ENCODE measurements at regions not wholly inside any gene's neighbourhood (a gene's known extent, or its start where the extent isn't known, plus 50 kb on each side); places are given as distances from the start of the nearest gene placed in this dataset.

- peaks cover 44% of the 10 kb centered on the region for H3K4me1 Mint-ChIP-seq
- DNase-seq, result no peak
- no peak overlapping the region for H3K4me3 Mint-ChIP-seq
- no peak for ATAC-seq
- H3K9me3 Mint-ChIP-seq, result no peaks in the 10 kb centered on the region
- H3K27me3 Mint-ChIP-seq, result no peaks in the 10 kb centered on the region
- no peak overlapping the region for H3K27ac Mint-ChIP-seq
Measured at GRCh38 chr22:46075764-46076531, 74.4 kb upstream of the PPARA start.

GRCh38 chr22:46076651-46077339 is 73.5 kb upstream of the PPARA start:
- no peak overlapping the region for H3K4me3 Mint-ChIP-seq
- no peak for ATAC-seq
- no peaks in the 10 kb centered on the region for H3K9me3 Mint-ChIP-seq
- no peak for DNase-seq
- H3K4me1 Mint-ChIP-seq, result peaks cover 44% of the 10 kb centered on the region
- no peaks in the 10 kb centered on the region for H3K27me3 Mint-ChIP-seq
- no peak overlapping the region for H3K27ac Mint-ChIP-seq

GRCh38 chr22:46077669-46078099 is 72.6 kb upstream of the PPARA start:
- ATAC-seq (no peak), DNase-seq (no peak)
- Mint-ChIP-seq H3K4me3 (no peak overlapping the region), H3K27ac (no peak overlapping the region), H3K9me3 (no peaks in the 10 kb centered on the region), H3K4me1 (peaks cover 38% of the 10 kb centered on the region), H3K27me3 (no peaks in the 10 kb centered on the region)

GRCh38 chr22:46078241-46079092 is 71.9 kb upstream of the PPARA start:
- H3K27me3 Mint-ChIP-seq, result no peaks in the 10 kb centered on the region
- H3K27ac Mint-ChIP-seq, result no peak overlapping the region
- ATAC-seq (no peak), DNase-seq (no peak)
- H3K4me3 Mint-ChIP-seq, result no peak overlapping the region
- H3K4me1 Mint-ChIP-seq, result peaks cover 33% of the 10 kb centered on the region
- no peaks in the 10 kb centered on the region for H3K9me3 Mint-ChIP-seq

GRCh38 chr22:46079093-46079860 is 71.0 kb upstream of the PPARA start:
- ATAC-seq (no peak), DNase-seq (no peak)
- Mint-ChIP-seq H3K4me1 (peaks cover 25% of the 10 kb centered on the region), H3K27ac (peak overlapping the region in 1 of 2 donors; percentile 7), H3K9me3 (no peaks in the 10 kb centered on the region), H3K4me3 (no peak overlapping the region), H3K27me3 (no peaks in the 10 kb centered on the region)

GRCh38 chr22:46079861-46080821 is 70.2 kb upstream of the PPARA start:
- Mint-ChIP-seq H3K4me1 (peaks cover 23% of the 10 kb centered on the region), H3K27ac (no peak overlapping the region), H3K9me3 (no peaks in the 10 kb centered on the region), H3K27me3 (no peaks in the 10 kb centered on the region), H3K4me3 (no peak overlapping the region)
- no peak for DNase-seq
- no peak for ATAC-seq

GRCh38 chr22:46081036-46081830 is 69.1 kb upstream of the PPARA start:
- peaks cover 15% of the 10 kb centered on the region for H3K4me1 Mint-ChIP-seq
- H3K27me3 Mint-ChIP-seq, result no peaks in the 10 kb centered on the region
- no peaks in the 10 kb centered on the region for H3K9me3 Mint-ChIP-seq
- no peak overlapping the region for H3K27ac Mint-ChIP-seq
- no peak for DNase-seq
- no peak overlapping the region for H3K4me3 Mint-ChIP-seq
- ATAC-seq, result no peak

GRCh38 chr22:46081831-46082210 is 68.5 kb upstream of the PPARA start:
- Mint-ChIP-seq H3K27me3 (no peaks in the 10 kb centered on the region), H3K4me3 (no peak overlapping the region), H3K4me1 (peaks cover 10% of the 10 kb centered on the region), H3K27ac (no peak overlapping the region), H3K9me3 (no peaks in the 10 kb centered on the region)
- no peak for DNase-seq
- no peak for ATAC-seq

- Mint-ChIP-seq H3K4me1 (peaks cover 6% of the 10 kb centered on the region), H3K27me3 (no peaks in the 10 kb centered on the region), H3K4me3 (no peak overlapping the region), H3K9me3 (no peaks in the 10 kb centered on the region), H3K27ac (no peak overlapping the region)
- ATAC-seq (no peak), DNase-seq (no peak)
Measured at GRCh38 chr22:46082633-46083032, 67.7 kb upstream of the PPARA start.

GRCh38 chr22:46083383-46084350 is 66.7 kb upstream of the PPARA start:
- Mint-ChIP-seq H3K9me3 (no peaks in the 10 kb centered on the region), H3K27ac (peak overlapping the region in 1 of 2 donors; percentile 34), H3K27me3 (no peaks in the 10 kb centered on the region), H3K4me1 (peaks cover 6% of the 10 kb centered on the region), H3K4me3 (no peak overlapping the region)
- no peak for DNase-seq
- no peak for ATAC-seq

- peaks cover 6% of the 10 kb centered on the region for H3K4me1 Mint-ChIP-seq
- no peak for ATAC-seq
- no peak for DNase-seq
- H3K27me3 Mint-ChIP-seq, result no peaks in the 10 kb centered on the region
- H3K4me3 Mint-ChIP-seq, result no peak overlapping the region
- no peaks in the 10 kb centered on the region for H3K9me3 Mint-ChIP-seq
- no peak overlapping the region for H3K27ac Mint-ChIP-seq
Measured at GRCh38 chr22:46084376-46084775, 66.0 kb upstream of the PPARA start.

- H3K4me1 Mint-ChIP-seq, result peaks cover 6% of the 10 kb centered on the region
- H3K27me3 Mint-ChIP-seq, result no peaks in the 10 kb centered on the region
- H3K9me3 Mint-ChIP-seq, result no peaks in the 10 kb centered on the region
- no peak for ATAC-seq
- DNase-seq, result no peak
- H3K27ac Mint-ChIP-seq, result no peak overlapping the region
- no peak overlapping the region for H3K4me3 Mint-ChIP-seq
Measured at GRCh38 chr22:46084943-46085827, 65.1 kb upstream of the PPARA start.

Measured in stimulated activated naive CD8-positive, alpha-beta T cell treated with anti-CD3 and anti-CD28 coated beads, Interleukin-15, amount 100 ng/mL, for 72 hours (primary cell).